ENCODE measurements at regions not wholly inside any gene's neighbourhood (a gene's known extent, or its start where the extent isn't known, plus 50 kb on each side); places are given as distances from the start of the nearest gene placed in this dataset.

- Histone ChIP-seq H3K27me3 (ENCODE audit: control insufficient read depth, insufficient read depth, low read length) (no peaks in the 10 kb centered on the region), H3K9ac (ENCODE audit: low read length in 3 of 3) (no peak overlapping the region), H3K4me1 (ENCODE audit: control insufficient read depth in 2 of 3, insufficient read depth in 2 of 3, low read depth in 1 of 3, low read length in 3 of 3) (no peaks in the 10 kb centered on the region), H3K36me3 (ENCODE audit: control insufficient read depth in 2 of 3, insufficient read depth in 3 of 3, low read length in 3 of 3) (no peaks in the 10 kb centered on the region), H3K4me3 (ENCODE audit: low read length in 3 of 3) (no peak overlapping the region), H3K9me3 (ENCODE audit: control insufficient read depth in 2 of 3, insufficient read depth in 1 of 3, low read length in 3 of 3) (no peaks in the 10 kb centered on the region), H3K27ac (ENCODE audit: low read depth in 2 of 2, low read length in 2 of 2) (no peak overlapping the region)
- intact Hi-C loops (cut with DNase I), result no loop called here
- TF ChIP-seq CTCF (IDR thresholded peaks at IDR 0.05; ENCODE audit: borderline replicate concordance, extremely low read depth, insufficient read depth), result no peak
- FAIRE-seq (no peak), DNase-seq (no peak)
Observed at GRCh38 chr5:91957666-91958065, 574.5 kb upstream of the ARRDC3 start.

GRCh38 chr5:91956738-91957137 is 573.6 kb upstream of the ARRDC3 start:
- Histone ChIP-seq H3K36me3 (ENCODE audit: control insufficient read depth in 2 of 3, insufficient read depth in 3 of 3, low read length in 3 of 3) (no peaks in the 10 kb centered on the region), H3K4me1 (ENCODE audit: control insufficient read depth in 2 of 3, insufficient read depth in 2 of 3, low read depth in 1 of 3, low read length in 3 of 3) (no peaks in the 10 kb centered on the region), H3K27me3 (ENCODE audit: control insufficient read depth, insufficient read depth, low read length) (no peaks in the 10 kb centered on the region), H3K9me3 (ENCODE audit: control insufficient read depth in 2 of 3, insufficient read depth in 1 of 3, low read length in 3 of 3) (no peaks in the 10 kb centered on the region), H3K9ac (ENCODE audit: low read length in 3 of 3) (no peak overlapping the region), H3K4me3 (ENCODE audit: low read length in 3 of 3) (no peak overlapping the region), H3K27ac (ENCODE audit: low read depth in 2 of 2, low read length in 2 of 2) (no peak overlapping the region)
- FAIRE-seq (no peak), DNase-seq (no peak)
- intact Hi-C loops (cut with DNase I), result no loop called here
- TF ChIP-seq CTCF (IDR thresholded peaks at IDR 0.05; ENCODE audit: borderline replicate concordance, extremely low read depth, insufficient read depth), result no peak

- TF ChIP-seq CTCF (IDR thresholded peaks at IDR 0.05; ENCODE audit: borderline replicate concordance, extremely low read depth, insufficient read depth), result no peak
- Histone ChIP-seq H3K27ac (ENCODE audit: low read depth in 2 of 2, low read length in 2 of 2) (no peak overlapping the region), H3K9ac (ENCODE audit: low read length in 3 of 3) (no peak overlapping the region), H3K27me3 (ENCODE audit: control insufficient read depth, insufficient read depth, low read length) (no peaks in the 10 kb centered on the region), H3K36me3 (ENCODE audit: control insufficient read depth in 2 of 3, insufficient read depth in 3 of 3, low read length in 3 of 3) (no peaks in the 10 kb centered on the region), H3K4me3 (ENCODE audit: low read length in 3 of 3) (no peak overlapping the region), H3K9me3 (ENCODE audit: control insufficient read depth in 2 of 3, insufficient read depth in 1 of 3, low read length in 3 of 3) (no peaks in the 10 kb centered on the region), H3K4me1 (ENCODE audit: control insufficient read depth in 2 of 3, insufficient read depth in 2 of 3, low read depth in 1 of 3, low read length in 3 of 3) (no peaks in the 10 kb centered on the region)
- no peak for DNase-seq
- intact Hi-C loops (cut with DNase I), result no loop called here
- FAIRE-seq, result no peak
Observed at GRCh38 chr5:91955610-91956009, 572.5 kb upstream of the ARRDC3 start.

- H3K4me3 ChIP-seq (ENCODE audit: low read length in 3 of 3), result no peak overlapping the region
- H3K9me3 ChIP-seq (ENCODE audit: control insufficient read depth in 2 of 3, insufficient read depth in 1 of 3, low read length in 3 of 3), result no peaks in the 10 kb centered on the region
- H3K4me1 ChIP-seq (ENCODE audit: control insufficient read depth in 2 of 3, insufficient read depth in 2 of 3, low read depth in 1 of 3, low read length in 3 of 3), result no peaks in the 10 kb centered on the region
- DNase-seq (no peak), FAIRE-seq (no peak)
- H3K27me3 ChIP-seq (ENCODE audit: control insufficient read depth, insufficient read depth, low read length), result no peaks in the 10 kb centered on the region
- H3K36me3 ChIP-seq (ENCODE audit: control insufficient read depth in 2 of 3, insufficient read depth in 3 of 3, low read length in 3 of 3), result no peaks in the 10 kb centered on the region
- H3K27ac ChIP-seq (ENCODE audit: low read depth in 2 of 2, low read length in 2 of 2), result no peak overlapping the region
- no peak overlapping the region for H3K9ac ChIP-seq (ENCODE audit: low read length in 3 of 3)
- no peak for TF ChIP-seq CTCF (IDR thresholded peaks at IDR 0.05; ENCODE audit: borderline replicate concordance, extremely low read depth, insufficient read depth)
- intact Hi-C loops (cut with DNase I), result no loop called here
Observed at GRCh38 chr5:91954136-91954535, 571.0 kb upstream of the ARRDC3 start.
